GM12872 (cell line): ENCODE measurements at regions not wholly inside any gene's neighbourhood (a gene's known extent, or its start where the extent isn't known, plus 50 kb on each side); places are given as distances from the start of the nearest gene placed in this dataset.

Source experiments
- TF ChIP-seq, protein P1 (sequence below): IDR thresholded peaks from 3 replicates; pipeline ENCODE4 v1.5.1; 2011; ENCODE audit warnings: low read depth, mild to moderate bottlenecking, low read length, moderate library complexity; ENCODE audit not compliant: insufficient read depth

DNA sequence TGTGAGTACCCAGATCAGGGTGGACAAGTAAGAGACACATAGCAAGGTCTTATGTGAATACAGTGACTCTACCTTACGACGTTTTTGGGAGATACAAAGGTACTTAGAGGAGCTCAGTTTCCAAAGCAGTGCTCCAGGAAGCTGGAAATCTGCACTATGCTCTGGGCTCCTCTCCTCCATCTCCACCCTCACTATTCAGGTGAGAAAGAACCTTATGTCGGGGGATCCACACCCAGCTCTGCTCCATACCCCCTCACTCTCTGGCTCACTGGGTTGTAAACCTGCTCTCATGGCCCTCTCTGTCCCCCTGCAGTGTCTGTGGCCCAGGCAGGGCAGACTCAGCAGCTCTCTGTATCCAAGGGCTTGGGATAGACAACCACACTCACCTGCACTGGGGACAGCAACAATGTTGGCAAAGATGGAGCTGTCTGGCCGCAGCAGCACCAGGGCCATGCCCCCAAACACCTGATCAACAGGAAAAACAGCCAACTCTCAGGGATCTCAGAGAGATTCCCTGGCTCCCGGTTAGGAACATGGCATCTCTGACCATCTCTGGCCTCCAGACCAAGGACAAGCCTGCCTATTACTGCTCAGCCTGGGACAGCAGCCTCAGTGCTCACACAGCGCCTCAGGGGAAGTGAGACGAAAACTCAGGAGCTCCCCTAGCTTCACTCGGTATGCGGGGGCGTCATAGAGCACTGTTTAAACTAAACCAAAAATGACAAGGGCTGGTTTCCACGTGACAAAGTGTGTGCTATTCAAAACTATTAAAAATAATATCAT, 60.9 kb upstream of the TOP3B start:
- TF ChIP-seq, protein P1, sequence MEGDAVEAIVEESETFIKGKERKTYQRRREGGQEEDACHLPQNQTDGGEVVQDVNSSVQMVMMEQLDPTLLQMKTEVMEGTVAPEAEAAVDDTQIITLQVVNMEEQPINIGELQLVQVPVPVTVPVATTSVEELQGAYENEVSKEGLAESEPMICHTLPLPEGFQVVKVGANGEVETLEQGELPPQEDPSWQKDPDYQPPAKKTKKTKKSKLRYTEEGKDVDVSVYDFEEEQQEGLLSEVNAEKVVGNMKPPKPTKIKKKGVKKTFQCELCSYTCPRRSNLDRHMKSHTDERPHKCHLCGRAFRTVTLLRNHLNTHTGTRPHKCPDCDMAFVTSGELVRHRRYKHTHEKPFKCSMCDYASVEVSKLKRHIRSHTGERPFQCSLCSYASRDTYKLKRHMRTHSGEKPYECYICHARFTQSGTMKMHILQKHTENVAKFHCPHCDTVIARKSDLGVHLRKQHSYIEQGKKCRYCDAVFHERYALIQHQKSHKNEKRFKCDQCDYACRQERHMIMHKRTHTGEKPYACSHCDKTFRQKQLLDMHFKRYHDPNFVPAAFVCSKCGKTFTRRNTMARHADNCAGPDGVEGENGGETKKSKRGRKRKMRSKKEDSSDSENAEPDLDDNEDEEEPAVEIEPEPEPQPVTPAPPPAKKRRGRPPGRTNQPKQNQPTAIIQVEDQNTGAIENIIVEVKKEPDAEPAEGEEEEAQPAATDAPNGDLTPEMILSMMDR: no peak

DNA sequence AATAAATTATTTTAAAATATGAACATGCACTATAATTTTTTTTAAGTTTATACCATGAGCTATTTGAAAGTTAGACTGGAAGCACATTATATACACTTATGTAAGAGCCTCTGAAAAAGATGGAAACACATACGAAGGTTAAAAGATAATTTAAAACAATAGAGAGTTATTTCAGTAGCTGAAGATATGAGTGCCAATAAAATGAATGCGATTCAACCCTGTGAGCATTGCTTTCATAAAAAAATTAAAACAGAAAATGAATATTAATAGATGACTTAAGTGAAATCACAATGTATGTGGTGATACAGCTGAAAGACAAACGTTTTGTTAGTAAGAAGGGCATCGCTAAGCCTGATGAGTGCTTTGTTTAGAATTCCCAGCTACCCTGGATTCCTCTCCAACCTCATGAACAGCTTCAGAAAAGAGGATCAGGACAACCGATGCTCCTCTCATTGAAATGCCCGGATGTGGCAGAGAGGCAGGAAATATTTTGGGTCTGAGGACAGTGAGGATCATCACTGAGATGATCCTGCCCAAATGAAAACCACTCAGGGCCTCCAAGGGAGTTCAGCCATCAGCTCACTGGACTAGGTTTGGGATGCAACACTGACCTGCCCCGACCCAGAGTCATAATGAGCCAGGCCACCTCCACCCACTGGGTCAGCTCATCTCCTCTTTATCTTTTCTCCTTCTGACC, 60.2 kb upstream of the TOP3B start:
- TF ChIP-seq, protein P1: no peak

DNA sequence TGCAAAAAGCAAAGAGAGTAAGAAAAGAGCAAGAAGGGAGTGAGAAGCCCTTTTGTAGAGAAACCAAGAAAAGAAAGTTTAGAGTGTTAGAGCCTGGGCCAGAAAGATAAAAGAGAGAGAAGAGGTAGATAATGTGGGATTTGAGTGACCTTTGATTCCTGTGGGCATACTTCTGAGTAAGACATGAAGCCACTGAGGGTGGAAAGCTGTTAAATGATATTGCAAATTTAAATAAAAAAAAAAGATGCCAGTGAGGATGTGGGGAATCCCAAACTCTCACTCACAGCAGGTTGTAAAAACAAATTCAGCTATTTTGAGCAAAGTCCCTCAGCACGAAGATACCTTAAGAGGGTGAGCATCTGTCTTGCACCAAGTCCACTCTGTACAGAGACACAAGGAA, 59.4 kb upstream of the TOP3B start:
- TF ChIP-seq, protein P1: no peak

DNA sequence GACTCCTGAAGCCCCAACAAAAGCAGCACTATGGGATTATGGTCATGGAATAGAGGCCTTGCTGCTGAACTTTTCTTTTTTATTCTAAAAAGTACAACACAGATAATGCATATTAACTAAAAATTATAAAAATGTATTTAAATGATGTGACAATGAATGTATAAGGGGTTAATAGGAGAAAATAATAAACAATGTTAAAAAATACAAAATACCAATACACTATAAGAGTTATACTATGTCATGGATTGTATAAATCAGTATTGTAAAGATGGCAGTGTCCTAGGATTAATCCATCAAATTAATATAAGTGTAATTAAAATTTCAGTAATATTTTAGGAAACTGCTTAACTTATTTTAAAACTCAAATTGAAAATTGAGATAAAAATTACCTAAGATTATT, 58.3 kb upstream of the TOP3B start:
- TF ChIP-seq, protein P1: no peak

DNA sequence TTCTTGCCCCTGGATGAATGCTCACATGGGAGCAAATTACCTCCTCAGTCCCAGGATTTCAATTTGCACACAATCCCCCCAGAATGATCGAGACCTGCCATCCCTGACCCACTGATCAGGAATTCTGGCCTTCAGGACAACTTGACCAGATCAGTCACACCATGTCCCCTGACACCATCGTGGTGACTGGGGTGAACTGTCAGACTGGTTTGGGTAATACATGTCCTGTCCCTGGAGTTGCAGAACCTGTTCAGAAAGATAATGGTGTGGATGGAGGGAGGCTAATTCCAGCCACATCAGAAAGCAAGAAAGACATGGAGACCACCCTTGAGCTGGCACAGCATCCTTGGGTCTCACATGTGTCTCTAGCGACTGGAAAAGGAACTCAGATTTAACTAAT, 57.9 kb upstream of the TOP3B start:
- TF ChIP-seq, protein P1: no peak

DNA sequence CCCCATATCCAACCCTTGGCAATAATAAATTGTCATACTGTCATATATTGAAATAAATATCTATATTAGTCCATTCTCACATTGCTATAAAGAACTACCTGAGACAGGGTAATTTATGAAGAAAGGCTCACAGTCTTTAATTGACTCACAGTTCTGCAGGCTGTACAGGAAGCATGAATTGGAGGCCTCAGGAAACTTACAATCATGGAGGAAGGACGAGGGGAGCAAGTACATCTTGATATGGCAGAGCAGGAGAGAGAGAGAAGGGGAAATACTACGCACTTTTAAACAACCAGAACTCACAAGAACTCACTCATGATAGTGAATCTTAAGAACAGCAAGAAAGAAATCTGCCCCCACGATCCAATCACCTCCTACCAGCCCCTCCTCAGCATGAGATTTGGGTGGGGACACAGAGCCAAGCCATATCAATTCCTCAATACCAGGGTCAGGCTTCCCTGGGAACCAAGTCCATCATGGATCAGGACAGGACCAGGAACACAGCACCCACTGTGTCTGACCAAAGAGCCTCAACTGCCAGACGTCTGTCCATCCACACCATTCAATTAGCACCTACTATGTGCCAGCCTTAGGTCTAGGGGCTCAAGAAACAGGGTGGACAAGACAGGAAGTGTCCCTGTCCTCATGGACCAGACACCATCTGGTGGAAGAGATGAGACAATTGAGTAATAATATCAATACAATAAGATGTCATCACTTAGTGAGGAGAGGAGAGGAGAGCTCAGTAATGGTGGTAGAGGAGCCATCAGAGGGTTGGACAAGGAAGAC, 56.9 kb upstream of the TOP3B start:
- TF ChIP-seq, protein P1: no peak
